ENCODE measurements at regions not wholly inside any gene's neighbourhood (a gene's known extent, or its start where the extent isn't known, plus 50 kb on each side); places are given as distances from the start of the nearest gene placed in this dataset.
"Not testable (repeated sequence)": the region's sequence is repeated elsewhere in the genome, so short reads cannot be mapped to it uniquely, and the experiment has no call there.

DNA sequence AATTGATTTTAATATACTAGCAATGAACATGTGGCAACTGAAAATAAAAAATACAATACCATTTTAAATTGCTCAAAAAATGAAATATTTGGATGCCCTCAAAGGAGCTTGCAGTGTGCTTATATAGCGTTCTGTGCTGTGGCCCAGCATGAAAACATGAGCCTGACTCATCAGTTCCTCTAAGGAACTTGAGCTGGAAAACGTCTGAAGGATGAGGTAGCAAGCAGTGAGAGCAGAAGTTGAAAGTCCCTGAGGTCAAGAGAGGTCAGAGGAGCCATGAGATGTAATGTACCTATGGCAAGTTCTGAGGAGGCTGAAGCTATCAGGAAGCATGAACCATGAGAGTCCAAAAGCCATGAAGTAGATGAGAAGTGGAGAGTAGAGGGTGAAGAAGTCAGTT lies 59.7 kb downstream of the HMGB3 start:
- Histone ChIP-seq H3K4me1 (ENCODE audit: control insufficient read depth in 2 of 2, insufficient read depth in 2 of 2, low read length in 2 of 2) (no peaks in the 10 kb centered on the region), H3K36me3 (ENCODE audit: control insufficient read depth in 2 of 2, insufficient read depth in 2 of 2, low read length in 1 of 2) (no peaks in the 10 kb centered on the region), H3K27me3 (ENCODE audit: control insufficient read depth in 2 of 2, insufficient read depth in 1 of 2, low read length in 1 of 2) (no peaks in the 10 kb centered on the region), H3K4me3 (ENCODE audit: low read length in 2 of 2) (no peak overlapping the region), H3K27ac (ENCODE audit: low read depth in 1 of 2, low read length in 1 of 2) (no peak overlapping the region), H3K9me3 (ENCODE audit: control insufficient read depth in 2 of 2, insufficient read depth in 1 of 2, low read length in 1 of 2) (peaks cover 0 to 3% of the 10 kb centered on the region in 2 donors)
- DNase-seq (ENCODE audit: low read depth in 6 of 9, low spot score in 9 of 9): no peak
- WGBS: 55% methylated on average over 2 of the region's 2 CpGs

- H3K27me3 ChIP-seq (ENCODE audit: control insufficient read depth in 2 of 2, insufficient read depth in 1 of 2, low read length in 1 of 2); H3K4me3 ChIP-seq (ENCODE audit: low read length in 2 of 2); H3K27ac ChIP-seq (ENCODE audit: low read depth in 1 of 2, low read length in 1 of 2); H3K4me1 ChIP-seq (ENCODE audit: control insufficient read depth in 2 of 2, insufficient read depth in 2 of 2, low read length in 2 of 2); DNase-seq (ENCODE audit: low read depth in 6 of 9, low spot score in 9 of 9); H3K9me3 ChIP-seq (ENCODE audit: control insufficient read depth in 2 of 2, insufficient read depth in 1 of 2, low read length in 1 of 2); H3K36me3 ChIP-seq (ENCODE audit: control insufficient read depth in 2 of 2, insufficient read depth in 2 of 2, low read length in 1 of 2): not testable (repeated sequence)
- 87% methylated on average over 3 of the region's 3 CpGs for WGBS
Measured at GRCh38 chrX:151066373-151066772, 83.2 kb downstream of the HMGB3 start.

- no peak overlapping the region for H3K27ac ChIP-seq (ENCODE audit: low read depth in 1 of 2, low read length in 1 of 2)
- H3K27me3 ChIP-seq (ENCODE audit: control insufficient read depth in 2 of 2, insufficient read depth in 1 of 2, low read length in 1 of 2): no peaks in the 10 kb centered on the region
- H3K4me1 ChIP-seq (ENCODE audit: control insufficient read depth in 2 of 2, insufficient read depth in 2 of 2, low read length in 2 of 2): no peaks in the 10 kb centered on the region
- 95% methylated on average over 12 of the region's 12 CpGs for WGBS
- no peak for DNase-seq (ENCODE audit: low read depth in 6 of 9, low spot score in 9 of 9)
- no peaks in the 10 kb centered on the region for H3K36me3 ChIP-seq (ENCODE audit: control insufficient read depth in 2 of 2, insufficient read depth in 2 of 2, low read length in 1 of 2)
- no peak overlapping the region for H3K4me3 ChIP-seq (ENCODE audit: low read length in 2 of 2)
- H3K9me3 ChIP-seq (ENCODE audit: control insufficient read depth in 2 of 2, insufficient read depth in 1 of 2, low read length in 1 of 2): no peaks in the 10 kb centered on the region
Measured at GRCh38 chrX:151073767-151074166, 90.6 kb downstream of the HMGB3 start.

DNA sequence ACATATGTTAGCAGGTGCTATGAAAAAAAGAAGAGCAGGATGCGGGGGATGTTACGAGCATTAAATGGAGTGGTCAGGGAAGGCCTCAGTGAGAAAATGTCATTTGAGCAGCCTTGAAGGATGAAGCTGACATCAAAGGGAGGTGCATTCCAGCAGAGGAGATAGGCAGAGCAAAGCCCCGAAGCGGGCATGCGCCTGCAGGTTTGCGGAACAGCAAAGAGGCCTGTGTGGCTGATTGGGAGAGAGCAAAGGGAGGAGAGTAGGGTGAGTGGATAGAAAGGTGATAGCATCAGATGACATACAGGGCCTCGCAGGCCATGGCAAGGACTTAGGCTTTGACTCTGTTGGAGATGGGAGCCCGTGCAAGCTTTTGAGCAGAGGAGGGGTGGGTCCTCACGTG lies 95.4 kb upstream of the GPR50 start:
- 93% methylated on average over 9 of the region's 9 CpGs for WGBS
- no peak for DNase-seq (ENCODE audit: low read depth in 6 of 9, low spot score in 9 of 9)

GRCh38 chrX:151082077-151082948 lies 94.1 kb upstream of the GPR50 start:
- no peak overlapping the region for H3K27ac ChIP-seq (ENCODE audit: low read depth in 1 of 2, low read length in 1 of 2)
- no peaks in the 10 kb centered on the region for H3K36me3 ChIP-seq (ENCODE audit: control insufficient read depth in 2 of 2, insufficient read depth in 2 of 2, low read length in 1 of 2)
- peaks cover 3 to 22% of the 10 kb centered on the region in 2 donors for H3K27me3 ChIP-seq (ENCODE audit: control insufficient read depth in 2 of 2, insufficient read depth in 1 of 2, low read length in 1 of 2)
- DNase-seq (ENCODE audit: low read depth in 6 of 9, low spot score in 9 of 9): peak in 6 of 9 donors; percentile 0 to 53 (median 15)
- H3K9me3 ChIP-seq (ENCODE audit: control insufficient read depth in 2 of 2, insufficient read depth in 1 of 2, low read length in 1 of 2): no peaks in the 10 kb centered on the region
- 8% methylated on average over 39 of the region's 41 CpGs for WGBS
- H3K4me1 ChIP-seq (ENCODE audit: control insufficient read depth in 2 of 2, insufficient read depth in 2 of 2, low read length in 2 of 2): no peaks in the 10 kb centered on the region
- no peak overlapping the region for H3K4me3 ChIP-seq (ENCODE audit: low read length in 2 of 2)

More for the DNA sequence above, 95.4 kb upstream of the GPR50 start:
- Histone ChIP-seq H3K36me3 (ENCODE audit: control insufficient read depth in 2 of 2, insufficient read depth in 2 of 2, low read length in 1 of 2) (no peaks in the 10 kb centered on the region), H3K27ac (ENCODE audit: low read depth in 1 of 2, low read length in 1 of 2) (no peak overlapping the region), H3K27me3 (ENCODE audit: control insufficient read depth in 2 of 2, insufficient read depth in 1 of 2, low read length in 1 of 2) (peaks cover 3 to 22% of the 10 kb centered on the region in 2 donors), H3K4me1 (ENCODE audit: control insufficient read depth in 2 of 2, insufficient read depth in 2 of 2, low read length in 2 of 2) (no peaks in the 10 kb centered on the region), H3K9me3 (ENCODE audit: control insufficient read depth in 2 of 2, insufficient read depth in 1 of 2, low read length in 1 of 2) (no peaks in the 10 kb centered on the region), H3K4me3 (ENCODE audit: low read length in 2 of 2) (no peak overlapping the region)

GRCh38 chrX:151084454-151084853 lies 91.9 kb upstream of the GPR50 start:
- H3K36me3 ChIP-seq (ENCODE audit: control insufficient read depth in 2 of 2, insufficient read depth in 2 of 2, low read length in 1 of 2): no peaks in the 10 kb centered on the region
- H3K9me3 ChIP-seq (ENCODE audit: control insufficient read depth in 2 of 2, insufficient read depth in 1 of 2, low read length in 1 of 2): no peaks in the 10 kb centered on the region
- WGBS: 85% methylated on average over 1 of the region's 1 CpG
- no peak overlapping the region for H3K4me3 ChIP-seq (ENCODE audit: low read length in 2 of 2)
- peaks cover 3 to 22% of the 10 kb centered on the region in 2 donors for H3K27me3 ChIP-seq (ENCODE audit: control insufficient read depth in 2 of 2, insufficient read depth in 1 of 2, low read length in 1 of 2)
- no peaks in the 10 kb centered on the region for H3K4me1 ChIP-seq (ENCODE audit: control insufficient read depth in 2 of 2, insufficient read depth in 2 of 2, low read length in 2 of 2)
- no peak for DNase-seq (ENCODE audit: low read depth in 6 of 9, low spot score in 9 of 9)
- no peak overlapping the region for H3K27ac ChIP-seq (ENCODE audit: low read depth in 1 of 2, low read length in 1 of 2)

DNA sequence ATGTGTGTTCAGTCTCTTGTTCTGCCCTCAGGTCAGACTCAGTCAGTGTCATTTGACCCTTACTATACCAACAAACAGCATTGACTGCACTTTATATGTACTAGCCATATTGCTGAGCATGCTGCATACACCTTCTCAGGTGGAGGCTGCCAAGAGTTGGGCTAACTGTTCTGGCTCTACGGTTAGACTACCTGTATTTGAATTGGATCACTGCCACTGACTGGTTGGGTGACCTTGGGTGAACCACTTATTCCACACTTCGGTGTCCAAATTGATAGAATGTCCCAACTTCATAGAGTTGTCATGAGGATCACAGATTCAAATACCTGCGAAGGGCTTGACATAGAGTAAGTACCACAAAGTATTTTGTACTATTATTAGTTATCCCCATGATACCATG lies 91.2 kb upstream of the GPR50 start:
- Histone ChIP-seq H3K9me3 (ENCODE audit: control insufficient read depth in 2 of 2, insufficient read depth in 1 of 2, low read length in 1 of 2) (no peaks in the 10 kb centered on the region), H3K4me1 (ENCODE audit: control insufficient read depth in 2 of 2, insufficient read depth in 2 of 2, low read length in 2 of 2) (no peaks in the 10 kb centered on the region), H3K27me3 (ENCODE audit: control insufficient read depth in 2 of 2, insufficient read depth in 1 of 2, low read length in 1 of 2) (peaks cover 3 to 22% of the 10 kb centered on the region in 2 donors), H3K36me3 (ENCODE audit: control insufficient read depth in 2 of 2, insufficient read depth in 2 of 2, low read length in 1 of 2) (no peaks in the 10 kb centered on the region), H3K4me3 (ENCODE audit: low read length in 2 of 2) (no peak overlapping the region), H3K27ac (ENCODE audit: low read depth in 1 of 2, low read length in 1 of 2) (no peak overlapping the region)
- no peak for DNase-seq (ENCODE audit: low read depth in 6 of 9, low spot score in 9 of 9)
- WGBS: 93% methylated on average over 3 of the region's 3 CpGs

DNA sequence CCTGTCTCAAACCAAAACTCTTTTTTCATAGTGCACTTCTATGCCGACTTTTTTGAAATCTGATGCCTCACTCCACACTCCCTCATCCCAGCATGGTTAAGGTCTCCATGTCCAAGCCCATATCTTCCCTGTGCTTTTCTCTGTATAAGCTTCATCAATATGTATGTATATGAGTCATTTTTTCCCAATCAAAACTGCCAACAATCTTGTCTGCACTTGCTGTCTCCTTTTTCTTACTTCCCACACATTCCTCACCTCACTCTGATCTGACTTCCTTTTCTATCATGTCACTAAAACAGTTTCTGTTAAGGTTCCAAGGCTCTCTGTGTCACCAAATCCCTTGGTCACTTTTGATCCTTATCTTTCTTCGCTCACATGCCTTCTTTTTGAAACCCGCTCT lies 88.2 kb upstream of the GPR50 start:
- WGBS: 76% methylated on average over 3 of the region's 3 CpGs

DNA sequence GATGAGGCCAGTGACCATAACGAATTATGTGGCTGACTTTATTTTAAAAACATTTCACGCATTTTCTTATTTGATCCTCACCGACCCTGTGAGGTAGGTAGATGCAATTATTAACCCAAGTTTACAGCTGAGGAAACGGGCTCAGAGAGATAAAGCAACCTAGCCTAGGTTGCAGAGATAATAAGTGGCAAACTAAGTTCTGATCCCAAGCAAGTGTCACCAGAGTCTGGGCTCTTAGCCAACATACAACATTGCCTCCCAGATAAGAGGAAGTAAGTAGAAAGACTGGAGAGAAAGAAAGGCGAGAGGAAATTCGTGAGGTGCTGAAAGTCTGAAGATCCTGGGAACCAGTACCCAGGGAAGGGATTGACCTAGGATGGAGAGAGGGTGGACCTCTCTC lies 77.4 kb upstream of the GPR50 start:
- DNase-seq (ENCODE audit: low read depth in 6 of 9, low spot score in 9 of 9): no peak
- WGBS: 9% methylated on average over 6 of the region's 6 CpGs

More for the DNA sequence above, 88.2 kb upstream of the GPR50 start:
- Histone ChIP-seq H3K27me3 (ENCODE audit: control insufficient read depth in 2 of 2, insufficient read depth in 1 of 2, low read length in 1 of 2) (peaks cover 0 to 2% of the 10 kb centered on the region in 2 donors), H3K9me3 (ENCODE audit: control insufficient read depth in 2 of 2, insufficient read depth in 1 of 2, low read length in 1 of 2) (no peaks in the 10 kb centered on the region), H3K36me3 (ENCODE audit: control insufficient read depth in 2 of 2, insufficient read depth in 2 of 2, low read length in 1 of 2) (no peaks in the 10 kb centered on the region), H3K4me3 (ENCODE audit: low read length in 2 of 2) (no peak overlapping the region), H3K27ac (ENCODE audit: low read depth in 1 of 2, low read length in 1 of 2) (no peak overlapping the region), H3K4me1 (ENCODE audit: control insufficient read depth in 2 of 2, insufficient read depth in 2 of 2, low read length in 2 of 2) (no peaks in the 10 kb centered on the region)
- no peak for DNase-seq (ENCODE audit: low read depth in 6 of 9, low spot score in 9 of 9)

More for the DNA sequence above, 77.4 kb upstream of the GPR50 start:
- Histone ChIP-seq H3K4me1 (ENCODE audit: control insufficient read depth in 2 of 2, insufficient read depth in 2 of 2, low read length in 2 of 2) (no peaks in the 10 kb centered on the region), H3K36me3 (ENCODE audit: control insufficient read depth in 2 of 2, insufficient read depth in 2 of 2, low read length in 1 of 2) (no peaks in the 10 kb centered on the region), H3K27ac (ENCODE audit: low read depth in 1 of 2, low read length in 1 of 2) (no peak overlapping the region), H3K27me3 (ENCODE audit: control insufficient read depth in 2 of 2, insufficient read depth in 1 of 2, low read length in 1 of 2) (no peaks in the 10 kb centered on the region), H3K4me3 (ENCODE audit: low read length in 2 of 2) (no peak overlapping the region), H3K9me3 (ENCODE audit: control insufficient read depth in 2 of 2, insufficient read depth in 1 of 2, low read length in 1 of 2) (no peaks in the 10 kb centered on the region)

Data from thymus (tissue), 11 donors.